HT-29 (cell line): ENCODE measurements at regions not wholly inside any gene's neighbourhood (a gene's known extent, or its start where the extent isn't known, plus 50 kb on each side); places are given as distances from the start of the nearest gene placed in this dataset. TPM values are rescaled to one million over a fixed set of nuclear protein-coding genes. Genes with fewer than 3 reads are reported as not detected.
"Not testable (repeated sequence)": the region's sequence is repeated elsewhere in the genome, so short reads cannot be mapped to it uniquely, and the experiment has no call there.

Experiments used
- DNase-seq: peaks from one replicate; pipeline ENCODE4 v3.0.0-alpha.2; 2015; ENCODE audit warnings: low spot score
- small RNA-seq: library from RNA; depleted of rRNA; stranded (forward); fragments of <200 nt; gene quantifications from one replicate; pipeline ENCODE3, GENCODE V24; 2014

DNA sequence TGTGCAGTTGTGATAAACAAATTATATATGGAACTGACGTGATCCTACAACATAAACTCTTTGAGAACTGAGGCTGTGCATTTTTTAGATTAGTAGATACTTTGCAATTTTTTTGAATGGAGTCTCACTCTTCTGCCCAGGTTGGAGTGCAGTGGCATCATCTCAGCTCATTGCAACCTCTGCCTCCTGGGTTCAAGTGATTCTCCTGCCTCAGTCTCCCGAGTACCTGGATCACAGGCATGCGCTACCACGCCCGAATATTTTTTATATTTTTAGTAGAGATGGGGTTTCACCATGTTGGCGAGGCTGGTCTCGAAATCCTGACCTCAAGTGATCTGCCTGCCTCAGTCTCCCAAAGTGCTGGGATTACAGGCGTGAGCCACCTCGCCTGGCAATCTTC, 145.9 kb downstream of the POTEH start:
- DNase-seq: not testable (repeated sequence)

GRCh38 chr22:15849772-15850171, 159.9 kb downstream of the POTEH start:
- not testable (repeated sequence) for DNase-seq

- not testable (repeated sequence) for DNase-seq
Observed at GRCh38 chr22:15853716-15854373, 164.0 kb downstream of the POTEH start.

GRCh38 chr22:15854421-15854820, 164.6 kb downstream of the POTEH start:
- DNase-seq: not testable (repeated sequence)

DNA sequence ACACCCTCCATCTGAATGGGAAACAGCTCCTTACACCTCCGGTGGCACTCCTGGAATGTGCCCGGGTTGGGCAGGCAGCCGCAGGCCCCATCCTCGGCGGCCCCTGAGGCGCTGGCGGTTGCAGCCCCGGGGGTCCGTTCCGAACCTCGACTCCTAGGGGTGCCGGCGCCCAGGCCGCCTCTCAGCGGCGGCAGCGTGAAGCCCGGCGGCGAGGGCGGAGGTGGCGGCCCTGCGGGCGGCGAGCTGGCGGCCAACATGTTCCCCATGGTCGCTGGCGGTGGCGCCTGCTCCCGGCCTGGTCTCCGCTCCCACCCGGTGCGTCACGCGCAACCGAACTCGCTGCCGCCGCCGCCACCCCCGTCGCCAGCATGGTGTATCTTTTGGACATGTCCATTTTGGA, 165.2 kb downstream of the POTEH start:
- DNase-seq: not testable (repeated sequence)

GRCh38 chr22:15880926-15881325, 191.1 kb downstream of the POTEH start:
- DNase-seq: not testable (repeated sequence)

- DNase-seq: not testable (repeated sequence)
Observed at GRCh38 chr22:15904326-15904725, 214.5 kb downstream of the POTEH start.

GRCh38 chr22:15911704-15912103, 221.9 kb downstream of the POTEH start:
- DNase-seq: not testable (repeated sequence)

- DNase-seq: not testable (repeated sequence)
Observed at GRCh38 chr22:15919120-15919519, 229.3 kb downstream of the POTEH start.

DNA sequence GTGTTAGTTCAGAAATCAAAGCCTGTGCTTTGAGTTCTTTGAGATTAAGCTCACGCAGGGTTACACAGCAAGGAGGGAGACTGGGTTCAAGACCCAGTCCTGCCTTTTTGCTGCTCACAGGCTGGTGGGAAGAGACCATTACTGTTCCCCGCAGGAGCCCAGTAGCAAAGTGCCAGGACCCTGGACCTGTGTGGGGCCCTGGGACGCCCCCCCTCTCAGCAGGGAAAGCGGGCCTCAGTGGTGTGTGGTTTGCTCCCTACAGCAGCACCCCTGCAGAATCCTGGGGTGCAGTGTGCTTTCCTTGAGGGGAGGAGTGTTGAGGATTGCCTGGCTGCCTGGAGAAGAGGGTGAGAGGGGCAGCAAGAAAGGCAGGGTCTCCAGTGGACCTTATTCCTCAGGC, 231.1 kb downstream of the POTEH start:
- DNase-seq: not testable (repeated sequence)

DNA sequence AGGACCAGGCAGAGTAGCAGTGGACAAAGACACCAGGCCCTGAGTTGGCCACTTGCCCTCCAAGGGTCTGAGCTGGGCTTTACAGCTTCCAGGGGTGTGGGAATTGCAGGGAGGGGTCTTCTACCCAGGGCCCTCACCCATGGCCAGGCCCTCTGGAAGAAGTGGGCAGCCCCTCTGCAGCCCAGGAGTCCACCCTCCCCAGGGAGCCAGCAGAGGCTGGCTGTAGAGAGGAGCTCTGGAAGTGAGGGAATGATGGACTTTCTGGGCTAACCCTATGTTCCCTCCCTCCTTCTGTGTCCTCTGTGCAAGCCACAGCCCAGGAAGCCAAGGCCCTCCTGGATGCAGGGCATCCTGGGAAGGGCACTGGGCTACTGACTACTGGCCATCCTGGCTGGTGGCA, 232.3 kb downstream of the POTEH start:
- DNase-seq: not testable (repeated sequence)

DNA sequence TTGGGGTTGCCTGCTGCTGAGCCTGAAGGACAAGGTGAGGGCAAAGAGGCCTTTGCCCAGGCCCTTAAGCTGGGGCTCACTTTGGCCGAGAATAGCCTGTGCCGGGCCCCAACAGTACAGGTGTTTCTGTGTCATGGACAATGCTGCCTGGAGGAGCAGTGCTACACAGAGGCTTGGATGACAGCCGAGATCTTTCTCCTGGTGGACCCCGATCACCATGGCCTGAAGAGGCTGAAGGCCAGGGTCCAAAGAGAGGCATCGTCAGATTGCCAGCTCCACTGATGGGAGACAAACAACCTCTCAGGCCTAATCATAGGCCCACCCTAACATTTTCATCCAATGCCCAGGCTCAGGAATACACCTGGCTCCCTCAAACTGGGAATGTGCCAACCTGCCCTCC, 232.8 kb downstream of the POTEH start:
- not testable (repeated sequence) for DNase-seq

DNA sequence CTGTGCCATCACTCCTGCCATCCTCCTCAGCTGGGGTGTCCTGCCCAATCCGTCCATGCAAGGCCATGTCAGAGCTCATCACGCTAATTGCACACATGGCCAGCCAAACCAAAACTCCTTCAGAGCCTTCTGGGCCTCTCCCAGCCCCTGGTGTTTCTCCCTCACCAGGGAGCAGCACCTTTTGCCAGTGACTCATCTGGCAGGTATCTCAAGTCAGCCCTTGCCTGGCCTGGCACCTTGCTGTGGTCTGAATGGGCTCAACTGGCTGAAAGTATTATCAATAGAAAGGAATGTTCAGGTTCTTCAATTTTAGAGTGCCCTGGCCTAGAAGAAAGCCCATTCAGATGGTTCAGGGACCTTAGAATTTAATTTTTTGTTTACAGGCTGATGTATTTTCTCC, 235.0 kb downstream of the POTEH start:
- DNase-seq: not testable (repeated sequence)

- not testable (repeated sequence) for DNase-seq
Observed at GRCh38 chr22:15927172-15927571, 237.3 kb downstream of the POTEH start.

Small RNA genes lying in the stretch of these regions (small RNA-seq; reads per million reads assigned to genes)
- gene AP000522.1: not detected
